GM21390 (cell line): ENCODE measurements at regions not wholly inside any gene's neighbourhood (a gene's known extent, or its start where the extent isn't known, plus 50 kb on each side); places are given as distances from the start of the nearest gene placed in this dataset.
A peak's percentile ranks its signal among the peaks of the same experiment; 100 is the strongest.

Experiments
- ATAC-seq: cut with Tn5 transposase; IDR thresholded peaks from one replicate; pipeline ENCODE4 v1.9.1; 2021; ENCODE audit not compliant: unreplicated experiment

DNA sequence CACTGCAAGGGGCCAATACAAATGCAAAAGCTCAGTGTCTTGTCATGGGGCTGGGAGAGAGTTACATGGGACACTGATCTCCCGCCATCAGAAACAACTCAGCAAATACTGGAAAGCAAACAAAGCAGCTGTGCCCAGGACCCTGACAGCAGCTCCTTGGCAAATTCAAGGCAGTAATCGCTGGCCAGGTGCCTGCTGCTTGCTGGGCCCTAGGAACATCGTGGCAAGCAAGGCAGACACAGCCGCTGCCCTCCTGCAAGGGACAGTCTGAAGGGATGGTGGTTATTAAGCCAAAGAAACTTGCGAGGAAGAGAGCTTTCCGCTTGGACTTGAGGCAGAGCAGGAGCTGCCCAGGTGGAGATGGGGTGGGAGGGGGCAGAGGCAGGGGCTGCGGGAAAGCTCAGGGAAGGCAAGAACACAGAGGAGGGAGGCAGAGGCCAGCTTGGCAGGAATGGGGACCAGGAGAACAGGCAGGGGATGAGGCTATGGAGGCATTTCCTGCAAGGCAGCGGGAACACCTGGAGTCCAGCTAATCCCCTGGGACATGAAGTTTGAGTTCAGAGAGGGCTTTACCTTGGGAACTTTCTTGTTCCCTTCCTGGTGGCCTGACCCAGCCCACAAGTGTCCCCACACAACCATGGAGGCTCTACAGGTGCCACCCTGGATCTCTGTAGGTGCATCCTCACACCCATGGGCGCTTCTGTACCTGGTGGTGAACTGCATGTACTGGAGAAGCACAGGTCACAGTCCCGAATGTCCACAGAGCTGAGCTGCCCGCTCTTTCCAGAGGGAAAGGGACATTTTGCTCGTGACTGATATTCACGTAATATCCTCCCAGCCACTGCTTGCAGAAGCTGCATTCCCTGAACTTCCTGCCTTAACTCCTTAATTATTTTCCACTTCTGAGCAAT, 78.7 kb upstream of the ATP2B2 start:
- ATAC-seq, result no peak

DNA sequence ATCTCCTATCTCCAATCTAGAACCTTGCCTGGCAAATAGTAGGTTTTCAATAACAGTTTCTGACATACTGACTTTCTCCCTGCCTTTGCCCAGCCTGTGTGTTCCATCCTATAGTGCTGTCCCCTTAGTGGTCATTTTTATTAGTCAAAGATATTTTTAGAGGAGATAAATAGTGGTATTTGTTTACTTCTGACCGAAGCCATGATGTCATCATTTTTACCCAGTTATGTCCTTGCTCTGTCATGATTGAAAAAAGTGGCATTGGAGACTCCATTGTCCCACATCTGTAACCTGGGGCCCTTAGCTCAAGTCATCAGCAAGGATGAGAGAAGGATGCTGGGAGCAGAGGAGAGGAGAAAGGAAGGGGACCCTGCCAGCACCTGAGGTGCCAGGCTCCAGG, 80.6 kb upstream of the ATP2B2 start:
- no peak for ATAC-seq

DNA sequence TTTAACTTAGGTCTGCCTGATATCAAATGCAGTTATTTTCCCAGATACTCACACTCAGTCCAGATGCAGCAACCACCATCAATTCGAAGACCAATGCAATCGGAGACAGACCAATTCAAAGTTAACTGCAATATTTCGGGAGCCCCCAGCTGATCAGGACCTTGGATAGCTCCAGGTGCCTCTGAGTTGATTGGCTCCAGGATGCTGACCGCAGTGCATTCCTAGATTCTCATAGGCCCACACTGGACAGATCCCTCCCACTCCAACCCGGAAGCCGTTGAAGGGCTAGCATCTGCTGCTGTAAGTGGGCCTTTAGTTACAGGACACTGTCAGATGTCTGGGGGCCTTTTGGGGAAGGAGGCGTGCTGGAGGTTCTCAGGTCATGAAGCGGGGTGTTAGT, 89.5 kb upstream of the ATP2B2 start:
- no peak for ATAC-seq

DNA sequence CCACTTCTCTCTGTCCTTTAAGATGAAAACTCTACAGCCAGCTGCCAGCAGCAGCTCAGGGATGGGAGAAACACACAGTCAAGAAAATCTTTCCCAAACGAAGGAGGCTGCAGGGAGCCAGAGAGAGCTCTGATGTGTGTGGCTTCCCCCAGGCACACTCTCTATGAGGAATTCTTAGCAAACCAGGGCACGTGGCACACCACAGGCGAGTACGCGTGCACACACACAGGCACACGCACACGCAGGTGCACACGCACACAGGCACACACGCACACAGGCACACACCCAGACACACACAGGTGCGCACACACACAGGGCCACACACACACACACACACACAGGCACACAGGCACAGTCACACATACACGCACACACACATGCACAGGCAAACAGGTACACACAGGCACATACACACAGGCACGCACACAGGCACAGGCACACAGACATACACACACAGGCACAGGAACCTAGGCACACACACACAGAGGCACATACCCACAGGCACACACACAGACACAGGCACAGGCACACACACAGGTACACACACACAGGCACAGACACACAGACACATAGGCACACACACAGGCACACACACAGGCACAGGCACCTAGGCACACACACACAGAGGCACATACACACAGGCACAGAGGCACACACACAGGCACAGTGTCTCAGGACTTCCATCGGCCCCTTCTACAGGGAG, 91.5 kb upstream of the ATP2B2 start:
- no peak for ATAC-seq

DNA sequence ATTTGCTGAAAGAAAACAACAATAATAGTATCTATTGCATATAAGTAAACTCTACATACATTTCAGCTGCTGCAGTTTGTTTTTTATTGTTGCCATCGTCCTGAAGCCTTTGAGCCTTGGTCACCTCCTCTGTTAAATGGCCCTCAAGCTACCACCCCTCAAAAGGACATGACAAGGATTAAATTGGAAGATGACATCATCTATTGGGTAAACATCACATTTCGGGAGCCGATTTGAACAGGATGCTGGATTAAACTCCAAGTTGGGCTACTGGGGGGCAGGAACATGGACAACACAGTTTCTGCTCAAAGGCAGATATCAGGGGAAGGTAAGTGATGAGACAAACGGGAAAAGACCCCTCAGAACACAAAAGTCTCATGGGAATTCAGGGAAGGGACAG, 92.3 kb upstream of the ATP2B2 start:
- no peak for ATAC-seq

DNA sequence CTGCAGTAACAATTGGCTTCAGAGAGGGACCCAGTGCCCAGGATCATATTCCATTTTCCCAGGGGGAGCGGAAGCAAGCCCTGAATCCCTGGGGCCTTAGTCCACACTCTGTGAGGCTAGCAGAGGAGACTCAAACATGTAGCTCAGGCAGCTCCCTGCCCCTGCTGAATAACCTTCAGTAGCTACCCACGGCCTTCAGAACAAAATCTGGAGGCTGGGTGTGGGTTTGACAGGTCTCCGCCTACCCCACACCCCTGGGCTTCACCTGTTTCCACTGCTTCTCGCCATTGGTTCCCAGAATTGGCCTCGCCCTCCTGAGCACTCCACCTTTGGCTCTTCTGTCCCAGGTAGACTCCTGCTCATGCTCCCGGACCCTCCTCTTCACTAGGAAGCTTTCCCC, 93.6 kb upstream of the ATP2B2 start:
- ATAC-seq, result no peak

DNA sequence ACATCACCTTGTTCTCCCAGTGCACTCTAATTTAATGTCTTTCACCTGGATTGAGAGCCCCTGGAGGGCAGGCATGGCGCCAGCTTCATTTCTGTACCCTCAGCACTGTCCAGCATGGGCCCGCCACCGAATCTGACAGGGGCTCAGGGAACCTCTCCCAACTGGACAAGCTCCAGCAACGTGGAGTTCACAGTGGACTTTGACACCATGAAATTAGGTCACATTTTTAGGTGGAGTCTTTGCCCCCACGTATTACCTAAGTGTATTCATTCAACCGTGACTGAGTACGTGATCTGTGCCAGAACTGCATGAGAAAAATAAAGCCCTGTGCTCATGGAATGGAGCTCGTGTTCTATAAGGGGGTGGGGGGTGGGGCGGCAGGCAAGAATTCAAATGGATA, 94.1 kb upstream of the ATP2B2 start:
- ATAC-seq, result no peak

DNA sequence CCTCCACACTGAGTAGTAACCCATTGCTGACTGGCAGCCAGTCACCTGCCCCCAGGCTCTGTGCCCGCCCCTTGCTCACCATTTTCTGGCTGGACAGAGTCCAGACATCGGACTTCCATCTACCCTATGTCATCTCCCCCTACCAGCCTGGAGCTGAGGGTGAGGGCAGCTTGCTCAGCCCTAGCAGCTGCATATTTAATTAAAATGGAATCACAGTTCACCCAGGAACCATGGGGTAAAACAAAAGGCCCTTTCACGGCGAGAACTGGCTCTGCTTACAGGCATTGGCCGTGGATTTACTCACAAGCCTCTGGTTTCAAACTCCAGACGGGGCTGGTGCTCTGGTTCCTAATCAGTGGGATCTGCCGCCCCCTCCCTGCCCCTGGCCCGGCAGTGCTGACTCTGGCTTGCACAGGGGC, 94.9 kb upstream of the ATP2B2 start:
- ATAC-seq, result no peak

DNA sequence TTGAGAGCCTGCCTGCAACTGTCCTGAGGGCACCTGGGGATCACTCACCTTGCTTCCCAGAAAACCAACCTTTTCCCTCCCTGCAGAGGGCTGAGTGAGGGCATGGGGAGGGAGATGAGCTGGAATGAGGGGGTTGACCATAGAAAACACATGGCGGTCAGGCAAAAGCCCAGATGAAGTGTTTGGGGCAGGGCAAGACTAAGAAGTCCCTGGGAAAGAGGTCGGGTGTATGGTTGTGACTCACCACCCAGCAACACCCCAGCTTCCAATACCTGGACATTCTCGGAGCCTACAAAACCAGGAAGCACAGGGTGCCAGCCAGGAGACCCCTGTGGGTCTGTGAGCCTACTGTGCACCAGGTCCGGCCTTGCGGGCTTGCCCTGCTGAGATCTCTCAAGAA, 95.3 kb upstream of the ATP2B2 start:
- no peak for ATAC-seq

DNA sequence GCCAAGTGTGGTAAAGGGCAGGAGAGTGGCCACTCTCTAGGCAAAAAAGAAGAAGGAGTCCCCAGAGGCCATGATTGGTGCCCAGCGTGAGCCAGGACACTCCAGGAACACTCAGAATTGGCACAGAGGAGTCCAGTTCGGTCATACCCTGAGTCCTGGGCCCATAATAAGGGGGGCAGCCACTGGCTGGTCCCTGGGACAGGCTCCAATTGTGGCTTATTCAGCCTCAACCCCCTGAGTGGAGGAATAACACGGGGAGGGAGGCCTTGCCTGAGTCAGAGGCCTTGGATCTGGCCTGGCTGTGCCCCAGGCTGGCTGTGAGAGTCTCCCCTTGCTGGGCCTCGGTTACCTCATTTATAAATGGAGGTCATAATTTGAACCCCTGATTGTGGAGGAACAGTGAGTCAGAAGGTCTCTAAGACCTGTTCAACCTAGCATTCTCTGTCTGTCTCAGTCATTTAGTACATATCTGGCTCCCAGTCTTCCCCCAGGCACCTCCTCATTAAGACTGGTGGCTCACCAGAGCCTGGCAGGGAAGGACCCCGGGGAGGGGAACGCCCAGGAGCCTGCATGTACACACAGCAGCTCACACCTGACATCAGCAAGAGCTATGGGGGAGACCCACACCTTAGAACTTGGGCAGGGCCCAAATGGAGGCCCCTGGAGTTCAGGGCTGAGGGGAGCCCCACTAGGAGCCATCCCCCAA, 95.9 kb upstream of the ATP2B2 start:
- ATAC-seq, result no peak

DNA sequence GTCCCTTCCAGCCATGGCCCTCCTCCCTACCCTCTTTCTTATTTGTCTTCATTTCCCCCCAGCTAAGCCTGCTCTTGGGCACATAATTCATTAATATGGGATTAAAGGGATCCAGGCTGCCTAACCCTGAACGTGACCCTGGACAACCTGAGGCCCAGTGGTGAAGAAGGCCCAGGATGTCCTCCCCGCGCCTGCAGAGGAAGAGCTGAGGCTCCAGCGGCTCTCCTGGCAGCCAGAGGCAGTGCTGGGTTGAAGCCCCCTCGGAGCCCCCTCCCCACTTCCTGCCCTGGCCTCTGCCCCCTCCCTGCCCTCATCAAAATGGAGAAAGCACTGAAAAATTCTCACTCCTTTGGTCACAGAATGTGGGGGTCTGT, 96.5 kb upstream of the ATP2B2 start:
- no peak for ATAC-seq

DNA sequence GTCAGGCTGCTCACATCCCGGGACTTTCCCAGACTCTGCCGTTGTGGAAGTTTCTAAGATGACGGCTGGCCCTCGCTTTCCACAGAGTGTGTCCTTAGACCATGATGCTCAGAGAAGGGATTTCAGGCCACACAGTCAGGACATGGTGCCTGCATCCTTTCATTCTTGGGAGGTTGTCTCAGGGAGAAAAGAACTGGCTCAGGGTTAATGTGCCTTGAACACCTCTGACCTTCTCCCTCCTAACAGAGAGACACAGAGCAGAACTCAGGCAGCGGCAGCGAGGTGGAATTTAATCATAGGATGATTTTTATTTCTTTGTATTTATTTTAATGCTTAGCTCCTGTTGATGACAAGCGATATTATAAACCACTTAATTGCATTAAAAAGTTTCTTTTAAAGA, 96.9 kb upstream of the ATP2B2 start:
- no peak for ATAC-seq

DNA sequence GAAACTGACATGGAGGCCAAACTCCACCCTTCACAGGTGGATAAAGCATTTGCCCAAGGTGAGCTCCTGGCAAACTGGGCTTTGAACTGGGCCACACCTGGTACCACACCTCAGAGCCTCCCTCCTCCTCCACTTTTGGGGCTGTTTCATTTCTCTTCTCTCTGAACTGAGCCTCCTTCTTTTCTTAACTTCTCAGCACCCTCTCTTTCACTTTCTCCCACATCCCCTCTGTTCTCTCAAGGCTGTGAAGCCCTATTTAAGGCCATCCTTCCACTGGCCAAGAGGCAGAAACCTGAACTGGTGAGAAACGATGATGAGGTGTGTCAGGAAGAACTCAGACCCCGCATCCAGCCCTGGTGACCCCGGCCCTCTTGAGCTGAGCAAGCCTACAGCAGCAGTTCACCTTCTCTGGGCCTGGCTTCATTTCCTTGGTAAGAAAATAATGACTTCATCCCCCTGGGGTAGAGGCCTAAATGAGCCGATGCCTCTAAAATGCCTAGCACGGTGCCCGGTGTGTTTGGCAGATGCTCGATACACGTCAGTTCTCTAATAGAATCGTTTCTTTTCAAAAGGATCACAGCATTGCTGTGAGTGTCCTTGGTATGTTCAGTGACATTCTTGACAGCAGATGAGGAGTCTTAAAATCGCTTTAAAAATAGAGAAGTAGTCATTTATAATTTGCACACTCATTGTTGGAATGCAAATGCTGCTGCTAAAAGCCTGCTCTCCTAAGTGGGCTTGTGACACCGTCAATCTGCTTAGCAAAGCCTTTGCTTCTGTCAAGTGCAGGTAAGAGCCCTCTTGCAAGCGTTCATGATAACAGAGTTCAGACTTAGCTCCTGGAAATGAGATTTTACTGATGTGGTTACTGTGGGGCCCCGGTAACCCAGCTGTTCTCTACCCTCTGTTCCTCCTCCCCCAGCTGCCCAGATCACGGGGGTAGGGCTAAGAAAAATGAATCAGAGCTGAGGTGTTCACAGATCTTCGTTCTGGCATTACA, 97.7 kb upstream of the ATP2B2 start:
- peak; percentile 73 for ATAC-seq

DNA sequence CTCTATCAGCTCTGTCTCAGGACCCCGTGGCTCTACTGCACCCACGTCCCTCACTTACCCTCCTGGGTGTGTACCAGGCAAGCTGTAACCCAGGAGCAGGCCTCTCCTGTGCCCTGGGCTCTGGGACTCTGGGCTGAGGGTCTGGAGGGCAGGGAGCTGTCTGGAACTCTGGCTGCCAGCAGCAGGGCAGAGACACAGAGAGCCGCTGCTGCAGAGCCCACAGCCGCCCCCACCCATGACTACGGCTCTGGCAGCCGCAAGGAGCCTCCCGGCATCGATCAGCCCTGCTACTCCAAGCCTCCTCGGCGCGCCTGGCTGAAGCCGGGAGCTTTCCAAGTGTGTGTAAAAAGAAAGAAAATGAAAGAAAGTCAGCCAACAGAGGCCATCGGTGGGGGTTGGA, 103.7 kb upstream of the ATP2B2 start:
- no peak for ATAC-seq

DNA sequence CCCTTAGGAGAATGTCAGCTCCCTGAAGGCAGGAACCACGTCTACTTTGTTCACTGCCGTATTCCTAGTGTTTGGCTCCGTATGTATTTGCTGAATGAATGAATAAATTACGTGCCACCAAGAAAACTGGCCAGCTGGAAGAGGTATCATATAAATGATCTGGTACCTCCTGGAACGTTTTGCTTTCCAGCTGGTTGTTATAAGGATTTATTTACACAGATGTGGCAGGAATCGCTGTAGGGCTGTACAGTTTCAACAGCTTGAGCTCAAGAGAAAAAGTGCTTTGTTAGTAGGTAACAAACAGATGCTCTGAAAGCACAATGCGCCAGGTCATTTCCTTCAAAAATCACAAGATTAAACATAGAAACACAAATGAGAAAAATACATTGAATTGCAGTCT, 108.8 kb upstream of the ATP2B2 start:
- ATAC-seq, result no peak

DNA sequence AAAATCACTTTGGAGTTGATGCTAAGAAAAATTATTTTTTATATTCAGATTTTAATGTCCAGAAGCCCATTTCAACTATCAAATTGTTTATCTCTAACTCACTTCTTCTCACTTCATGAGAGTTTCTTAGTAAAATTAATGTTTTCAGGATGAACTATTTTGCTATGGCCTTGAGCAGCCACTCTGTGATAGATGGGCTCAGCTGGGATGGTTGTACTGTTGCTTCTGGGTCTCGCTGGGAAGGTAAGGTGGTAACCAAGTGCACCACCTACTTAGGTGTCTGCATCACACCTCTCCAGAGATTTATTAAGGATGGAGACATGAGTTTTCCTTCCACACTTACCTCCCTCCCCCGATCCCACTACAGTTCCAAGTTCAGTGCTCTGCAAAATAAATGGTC, 110.3 kb upstream of the ATP2B2 start:
- no peak for ATAC-seq

DNA sequence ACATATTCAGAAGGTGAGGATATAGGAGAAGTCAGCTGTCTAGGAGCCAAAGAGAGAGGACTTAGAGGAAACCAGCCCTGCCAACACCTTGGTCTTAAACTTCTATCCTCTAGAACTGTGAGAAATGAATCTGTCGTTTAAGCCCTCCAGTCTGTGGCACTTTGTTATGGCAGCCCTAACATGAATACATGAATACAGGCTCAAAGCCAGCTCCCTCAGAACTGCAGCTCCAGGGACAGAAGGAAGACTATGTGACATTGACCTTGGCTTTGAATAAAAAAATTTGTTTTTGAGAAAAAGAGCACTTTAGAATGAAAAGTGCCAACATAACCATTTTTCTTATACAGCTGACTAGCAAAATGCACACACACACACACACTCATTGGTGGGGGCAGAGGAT, 110.9 kb upstream of the ATP2B2 start:
- no peak for ATAC-seq

DNA sequence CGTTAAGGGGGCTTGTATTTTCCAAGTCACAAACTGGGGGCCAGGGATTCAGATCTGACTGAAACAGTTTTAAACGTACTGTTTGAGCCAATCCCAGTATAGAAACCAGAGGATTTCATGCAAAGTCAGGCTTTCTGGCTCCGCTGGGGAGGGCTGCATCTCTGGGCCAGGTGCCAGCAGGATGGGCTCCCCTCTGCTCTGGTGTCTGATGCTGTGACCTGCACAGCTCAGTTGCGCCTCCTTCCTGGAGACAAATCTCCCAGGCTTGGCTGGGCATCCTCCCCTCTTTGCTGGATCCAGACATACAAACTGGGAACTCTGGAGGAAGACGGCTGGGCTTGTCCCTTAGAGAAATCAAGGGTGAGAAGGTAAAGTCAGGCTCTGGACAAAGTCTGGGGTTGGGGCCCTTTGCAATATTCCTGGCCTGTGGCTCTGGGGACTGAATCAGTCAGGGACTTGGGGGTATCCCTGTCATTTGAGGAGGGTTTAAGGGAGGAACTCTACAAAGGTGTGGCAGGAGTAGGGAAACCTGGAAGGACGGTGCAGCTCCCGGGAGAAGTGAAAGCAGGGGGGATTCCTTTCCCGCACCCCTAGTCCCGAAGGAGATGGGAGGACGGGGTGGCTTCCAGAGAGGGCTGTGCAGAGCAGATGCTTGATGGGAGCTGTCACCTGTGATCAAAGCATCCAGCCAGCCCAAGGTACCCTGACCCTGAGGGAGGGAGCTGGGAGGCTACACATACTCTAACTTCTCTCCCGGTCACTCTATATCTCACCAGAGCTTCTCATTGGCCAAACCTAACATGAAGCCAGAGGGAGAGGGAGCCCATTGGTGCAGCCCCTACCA, 114.8 kb upstream of the ATP2B2 start:
- ATAC-seq, result no peak

DNA sequence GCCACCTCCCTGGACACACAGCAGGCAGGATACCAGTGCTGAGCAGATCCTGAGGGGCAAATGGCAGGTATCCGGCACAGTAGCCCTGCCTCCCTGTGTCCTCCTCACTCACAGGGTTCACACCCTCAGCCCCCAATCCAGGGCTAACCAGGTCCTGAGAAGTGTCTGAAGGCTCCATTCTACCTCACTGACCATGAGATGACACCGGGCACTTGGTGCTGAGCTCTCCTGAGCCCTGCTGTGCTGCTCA, 115.4 kb upstream of the ATP2B2 start:
- no peak for ATAC-seq
